ENCODE measurements at regions not wholly inside any gene's neighbourhood (a gene's known extent, or its start where the extent isn't known, plus 50 kb on each side); places are given as distances from the start of the nearest gene placed in this dataset.

GRCh38 chr4:136893573-136893972 is 638.7 kb downstream of the PCDH18 start:
- no peak overlapping the region for H2AFZ ChIP-seq (ENCODE audit: low read length)
- DNase-seq: no peak
- H3K27ac ChIP-seq (ENCODE audit: low read length): no peak overlapping the region
- no TSS peak for BruUV-seq (replicated peaks)
- TF ChIP-seq CTCF (conservative IDR thresholded peaks at IDR 0.05; ENCODE audit: low read depth, low read length) (no peak), EZH2phosphoT487 (IDR thresholded peaks at IDR 0.05; ENCODE audit: borderline replicate concordance, low read length) (no peak), EZH2 (IDR thresholded peaks at IDR 0.05; ENCODE audit: low read length, unreplicated experiment) (no peak)
- intact Hi-C loops (cut with micrococcal nuclease): no loop called here
- no peak overlapping the region for H3K4me2 ChIP-seq (ENCODE audit: low read length)
- no peak overlapping the region for H3K9ac ChIP-seq (ENCODE audit: low read length)
- H3K27me3 ChIP-seq (ENCODE audit: low read length): no peaks in the 10 kb centered on the region
- H4K20me1 ChIP-seq (ENCODE audit: low read length): no peaks in the 10 kb centered on the region
- ATAC-seq: no peak
- no peaks in the 10 kb centered on the region for H3K9me2 ChIP-seq (replicated peaks; ENCODE audit: low read length)
- no peaks in the 10 kb centered on the region for H3K9me3 ChIP-seq (ENCODE audit: low read length)
- H3F3A ChIP-seq (ENCODE audit: low read length, unreplicated experiment): no peaks in the 10 kb centered on the region
- H3K36me3 ChIP-seq (ENCODE audit: low read depth, low read length): no peaks in the 10 kb centered on the region
- ChIA-PET CTCF (no interaction called here), POLR2A (ENCODE audit: unreplicated experiment) (no interaction called here)
- H3K79me2 ChIP-seq (ENCODE audit: low read length): no peaks in the 10 kb centered on the region
- H3K4me3 ChIP-seq (ENCODE audit: low read length): no peak overlapping the region
- H3K4me1 ChIP-seq (ENCODE audit: insufficient read depth, low read length): no peaks in the 10 kb centered on the region

- Histone ChIP-seq H3K4me2 (ENCODE audit: low read length) (no peak overlapping the region), H2AFZ (ENCODE audit: low read length) (no peak overlapping the region), H3K4me3 (ENCODE audit: low read length) (no peak overlapping the region), H3K27ac (ENCODE audit: low read length) (no peak overlapping the region), H4K20me1 (ENCODE audit: low read length) (no peaks in the 10 kb centered on the region), H3K9ac (ENCODE audit: low read length) (no peak overlapping the region), H3K4me1 (ENCODE audit: insufficient read depth, low read length) (no peaks in the 10 kb centered on the region), H3K79me2 (ENCODE audit: low read length) (no peaks in the 10 kb centered on the region), H3K27me3 (ENCODE audit: low read length) (no peaks in the 10 kb centered on the region), H3K9me2 (replicated peaks; ENCODE audit: low read length) (no peaks in the 10 kb centered on the region), H3K36me3 (ENCODE audit: low read depth, low read length) (no peaks in the 10 kb centered on the region), H3F3A (ENCODE audit: low read length, unreplicated experiment) (no peaks in the 10 kb centered on the region), H3K9me3 (ENCODE audit: low read length) (no peaks in the 10 kb centered on the region)
- DNase-seq (no peak), ATAC-seq (no peak)
- POLR2A ChIA-PET (ENCODE audit: unreplicated experiment): no interaction called here
- intact Hi-C loops (cut with micrococcal nuclease): no loop called here
- CTCF ChIA-PET: no interaction called here
- TF ChIP-seq EZH2 (IDR thresholded peaks at IDR 0.05; ENCODE audit: low read length, unreplicated experiment) (no peak), CTCF (conservative IDR thresholded peaks at IDR 0.05; ENCODE audit: low read depth, low read length) (no peak), EZH2phosphoT487 (IDR thresholded peaks at IDR 0.05; ENCODE audit: borderline replicate concordance, low read length) (no peak)
- BruUV-seq (replicated peaks): no TSS peak
Measured at GRCh38 chr4:136881666-136882065, 650.6 kb downstream of the PCDH18 start.

- H3K4me1 ChIP-seq (ENCODE audit: insufficient read depth, low read length): no peaks in the 10 kb centered on the region
- H3K9me2 ChIP-seq (replicated peaks; ENCODE audit: low read length): no peaks in the 10 kb centered on the region
- intact Hi-C loops (cut with micrococcal nuclease): no loop called here
- no peak overlapping the region for H3K9ac ChIP-seq (ENCODE audit: low read length)
- no peak for TF ChIP-seq EZH2 (IDR thresholded peaks at IDR 0.05; ENCODE audit: low read length, unreplicated experiment)
- no peak for TF ChIP-seq EZH2phosphoT487 (IDR thresholded peaks at IDR 0.05; ENCODE audit: borderline replicate concordance, low read length)
- no peak overlapping the region for H3K4me2 ChIP-seq (ENCODE audit: low read length)
- H3K4me3 ChIP-seq (ENCODE audit: low read length): no peak overlapping the region
- H3K27ac ChIP-seq (ENCODE audit: low read length): no peak overlapping the region
- POLR2A ChIA-PET (ENCODE audit: unreplicated experiment): no interaction called here
- ATAC-seq (no peak), DNase-seq (no peak)
- no peaks in the 10 kb centered on the region for H3F3A ChIP-seq (ENCODE audit: low read length, unreplicated experiment)
- CTCF ChIA-PET: no interaction called here
- H3K36me3 ChIP-seq (ENCODE audit: low read depth, low read length): no peaks in the 10 kb centered on the region
- no peaks in the 10 kb centered on the region for H3K79me2 ChIP-seq (ENCODE audit: low read length)
- no peaks in the 10 kb centered on the region for H3K27me3 ChIP-seq (ENCODE audit: low read length)
- no peaks in the 10 kb centered on the region for H3K9me3 ChIP-seq (ENCODE audit: low read length)
- BruUV-seq (replicated peaks): no TSS peak
- no peak overlapping the region for H2AFZ ChIP-seq (ENCODE audit: low read length)
- H4K20me1 ChIP-seq (ENCODE audit: low read length): no peaks in the 10 kb centered on the region
Measured at GRCh38 chr4:136873555-136873954, 658.7 kb downstream of the PCDH18 start.
